ENCODE measurements at regions not wholly inside any gene's neighbourhood (a gene's known extent, or its start where the extent isn't known, plus 50 kb on each side); places are given as distances from the start of the nearest gene placed in this dataset.

DNA sequence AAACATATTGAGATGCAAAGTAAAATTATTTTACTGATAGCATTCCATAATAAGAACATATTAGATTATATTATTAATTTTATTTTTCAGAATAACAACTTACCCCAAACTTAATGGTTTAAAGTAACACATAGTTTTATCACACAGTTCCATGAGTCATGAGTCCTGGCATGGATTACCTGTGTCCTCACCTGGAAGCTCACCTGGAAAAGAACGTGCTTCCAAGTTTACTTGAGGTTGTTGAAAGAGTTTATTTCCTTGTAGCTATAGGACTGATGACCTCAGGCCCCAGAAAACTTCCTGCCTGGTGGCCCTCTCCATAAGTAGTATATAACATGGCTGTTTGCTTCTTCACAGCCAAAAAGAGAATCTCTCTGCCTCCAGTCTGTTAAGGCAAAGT lies 254.6 kb downstream of the TFEC start:
- Histone ChIP-seq H3K27ac (no peak overlapping the region), H3K27me3 (replicated peaks) (no peaks in the 10 kb centered on the region), H3K4me1 (replicated peaks) (no peaks in the 10 kb centered on the region), H3K36me3 (no peaks in the 10 kb centered on the region), H3K4me3 (no peak overlapping the region), H3K9me3 (replicated peaks) (no peaks in the 10 kb centered on the region)
- DNase-seq (ENCODE audit: low read depth in 1 of 2, low spot score in 2 of 2), result no peak

DNA sequence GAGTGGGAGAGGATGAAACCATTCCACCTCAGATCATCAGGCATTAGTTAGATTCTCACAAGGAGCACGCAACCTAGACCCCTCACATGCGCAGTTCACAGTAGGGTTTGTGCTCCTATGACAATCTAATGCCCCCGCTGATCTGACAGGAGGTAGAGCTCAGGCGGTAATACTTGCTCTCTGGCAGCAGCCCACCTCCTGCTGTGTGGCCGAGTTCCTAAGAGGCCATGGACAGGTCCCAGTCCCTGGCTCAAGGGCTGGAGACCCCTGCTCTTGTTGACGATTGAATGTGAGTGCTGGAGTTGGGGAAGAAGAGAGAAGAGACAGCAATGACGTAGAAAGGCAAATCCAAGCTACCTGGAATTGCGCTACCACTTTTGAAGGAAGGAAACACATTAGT lies 267.2 kb downstream of the TFEC start:
- H3K9me3 ChIP-seq (replicated peaks), result no peaks in the 10 kb centered on the region
- H3K27me3 ChIP-seq (replicated peaks), result no peaks in the 10 kb centered on the region
- H3K27ac ChIP-seq, result no peak overlapping the region
- no peak for DNase-seq (ENCODE audit: low read depth in 1 of 2, low spot score in 2 of 2)
- no peaks in the 10 kb centered on the region for H3K4me1 ChIP-seq (replicated peaks)
- H3K4me3 ChIP-seq, result no peak overlapping the region
- no peaks in the 10 kb centered on the region for H3K36me3 ChIP-seq

DNA sequence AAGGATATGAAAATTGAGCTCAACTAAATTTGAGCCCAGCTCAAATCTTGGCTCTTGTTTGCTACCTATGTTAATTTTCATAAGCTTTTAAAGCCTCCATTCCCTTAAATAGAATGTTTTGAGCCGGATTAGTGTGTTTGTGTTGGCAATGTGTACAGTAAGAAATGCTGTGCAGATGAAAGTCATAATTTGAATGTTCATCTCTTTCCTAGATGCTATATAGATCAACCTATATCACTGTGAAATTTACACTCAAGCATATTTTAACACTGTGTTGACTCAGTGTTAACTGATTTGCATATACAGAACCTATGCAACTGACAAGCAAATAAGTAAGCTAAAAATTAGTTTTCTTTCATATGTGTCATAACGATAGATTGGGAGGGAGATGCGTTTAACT lies 272.5 kb downstream of the TFEC start:
- Histone ChIP-seq H3K36me3 (no peaks in the 10 kb centered on the region), H3K9me3 (replicated peaks) (no peaks in the 10 kb centered on the region), H3K27me3 (replicated peaks) (no peaks in the 10 kb centered on the region), H3K4me3 (no peak overlapping the region), H3K4me1 (replicated peaks) (no peaks in the 10 kb centered on the region), H3K27ac (no peak overlapping the region)
- DNase-seq (ENCODE audit: low read depth in 1 of 2, low spot score in 2 of 2), result no peak

DNA sequence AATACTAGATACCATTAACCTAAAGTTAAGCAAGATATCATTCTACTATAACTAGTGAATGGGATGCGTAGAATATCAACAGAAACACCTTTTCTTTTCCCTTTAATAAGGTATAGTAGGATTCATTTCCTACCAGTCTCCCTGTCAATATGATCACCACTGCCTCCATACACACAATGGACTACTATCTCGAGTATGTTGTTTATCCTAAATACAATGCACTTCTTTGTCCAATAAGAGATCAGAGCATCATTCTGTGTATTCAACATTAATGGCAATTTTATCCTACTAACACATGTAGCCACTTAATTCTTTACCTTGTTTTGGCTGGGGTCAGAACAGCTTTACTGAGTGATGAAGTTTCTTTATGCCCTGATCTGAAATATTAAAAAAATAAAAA lies 276.3 kb downstream of the TFEC start:
- Histone ChIP-seq H3K36me3 (no peaks in the 10 kb centered on the region), H3K27me3 (replicated peaks) (no peaks in the 10 kb centered on the region), H3K4me3 (no peak overlapping the region), H3K27ac (no peak overlapping the region), H3K9me3 (replicated peaks) (no peaks in the 10 kb centered on the region), H3K4me1 (replicated peaks) (no peaks in the 10 kb centered on the region)
- DNase-seq (ENCODE audit: low read depth in 1 of 2, low spot score in 2 of 2), result no peak

DNA sequence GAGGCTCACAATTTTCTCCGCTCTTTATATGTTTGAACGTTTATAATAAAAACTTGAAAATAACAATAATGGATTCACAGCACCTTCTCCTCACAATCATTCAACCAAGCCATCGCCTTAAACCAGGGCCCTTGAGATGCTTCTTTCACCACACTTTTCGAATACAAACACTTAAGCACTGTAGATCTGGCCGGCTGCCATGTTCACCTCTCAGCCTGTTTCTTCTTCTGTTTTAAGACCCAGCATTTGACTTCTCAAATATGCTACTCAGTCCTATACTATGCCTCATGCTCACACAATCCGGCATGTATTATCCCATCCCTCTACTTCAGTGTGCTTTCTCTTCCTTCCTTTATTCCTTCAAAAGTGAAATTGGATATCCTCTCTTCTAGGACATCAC lies 280.6 kb downstream of the TFEC start:
- no peak overlapping the region for H3K4me3 ChIP-seq
- no peak overlapping the region for H3K27ac ChIP-seq
- H3K36me3 ChIP-seq, result no peaks in the 10 kb centered on the region
- no peak for DNase-seq (ENCODE audit: low read depth in 1 of 2, low spot score in 2 of 2)
- H3K27me3 ChIP-seq (replicated peaks), result no peaks in the 10 kb centered on the region; the same call in 1 of the 2 replicates
- no peaks in the 10 kb centered on the region for H3K4me1 ChIP-seq (replicated peaks)
- H3K9me3 ChIP-seq (replicated peaks), result no peaks in the 10 kb centered on the region

DNA sequence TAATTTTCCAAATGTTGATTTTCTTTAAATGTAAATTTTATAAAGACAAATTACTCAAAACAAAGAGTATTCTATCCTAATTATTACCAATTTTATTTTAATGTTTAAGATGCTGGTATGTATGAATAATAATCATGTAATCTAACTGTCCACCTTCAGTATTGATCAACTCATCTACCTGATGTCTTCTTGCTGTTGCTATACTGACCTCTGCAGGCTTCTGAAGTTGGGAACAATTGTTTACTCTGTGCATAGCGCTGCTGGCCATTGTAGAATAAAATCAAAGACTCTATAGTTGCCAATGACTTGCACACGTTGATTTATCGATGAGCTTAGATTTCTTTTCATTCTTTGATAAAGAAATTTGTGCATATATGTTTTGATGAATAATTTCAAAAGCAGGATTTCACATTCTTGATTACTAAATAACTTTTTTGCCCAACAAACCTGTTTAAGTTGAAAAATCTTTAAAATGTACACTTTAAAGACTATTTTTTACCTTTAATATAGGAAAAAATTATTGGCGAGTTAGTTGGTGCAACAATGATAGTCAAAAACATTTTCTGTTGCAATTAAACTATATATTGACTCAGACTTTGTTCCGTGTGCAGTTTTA lies 282.3 kb downstream of the TFEC start:
- Histone ChIP-seq H3K9me3 (replicated peaks) (no peaks in the 10 kb centered on the region), H3K36me3 (no peaks in the 10 kb centered on the region), H3K4me3 (no peak overlapping the region), H3K27me3 (replicated peaks) (no peaks in the 10 kb centered on the region; the same call in 1 of the 2 replicates), H3K4me1 (replicated peaks) (no peaks in the 10 kb centered on the region), H3K27ac (no peak overlapping the region)
- no peak for DNase-seq (ENCODE audit: low read depth in 1 of 2, low spot score in 2 of 2)

DNA sequence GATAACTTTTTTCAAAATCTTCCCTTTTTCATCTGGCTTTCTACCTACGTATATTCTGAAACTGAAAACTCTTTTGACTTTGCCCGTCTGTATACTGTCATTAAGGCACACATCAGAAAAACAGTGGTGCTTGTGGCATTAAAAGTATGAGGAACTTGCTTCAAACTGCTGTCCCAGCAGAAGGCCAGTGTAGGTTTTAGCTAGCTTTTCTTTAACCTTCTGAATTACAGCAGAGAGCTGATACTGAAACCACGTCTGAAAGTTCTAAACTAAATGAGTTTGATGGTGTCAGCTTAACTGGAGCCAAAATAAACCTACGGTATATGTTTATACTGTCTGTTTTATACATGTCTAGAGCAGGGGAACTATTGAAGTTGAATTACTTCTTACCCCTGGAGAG lies 283.4 kb downstream of the TFEC start:
- Histone ChIP-seq H3K4me3 (no peak overlapping the region), H3K4me1 (replicated peaks) (no peaks in the 10 kb centered on the region), H3K27ac (no peak overlapping the region), H3K9me3 (replicated peaks) (no peaks in the 10 kb centered on the region), H3K27me3 (replicated peaks) (no peaks in the 10 kb centered on the region; the same call in 1 of the 2 replicates), H3K36me3 (no peaks in the 10 kb centered on the region)
- DNase-seq (ENCODE audit: low read depth in 1 of 2, low spot score in 2 of 2), result no peak

DNA sequence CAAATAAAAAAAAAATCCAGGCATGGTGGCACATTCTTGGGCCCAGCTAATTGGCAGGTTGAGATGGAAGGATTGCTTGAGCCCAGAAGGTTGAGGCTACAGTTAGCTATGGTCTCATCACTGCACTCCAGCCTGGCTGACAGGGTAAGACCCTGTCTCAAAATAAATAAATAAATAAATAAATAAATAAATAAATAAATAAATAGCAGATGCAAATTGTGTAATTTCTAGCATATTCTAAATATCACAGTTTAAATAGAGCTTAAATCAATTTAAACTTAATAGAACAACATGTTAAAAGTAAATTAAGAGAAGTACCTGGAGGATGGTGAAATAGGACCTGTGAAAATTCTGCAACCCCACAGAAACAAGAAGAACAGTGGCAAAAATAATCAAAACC lies 290.5 kb downstream of the TFEC start:
- no peak for DNase-seq (ENCODE audit: low read depth in 1 of 2, low spot score in 2 of 2)
- H3K9me3 ChIP-seq (replicated peaks), result no peaks in the 10 kb centered on the region
- H3K27ac ChIP-seq, result no peak overlapping the region
- no peak overlapping the region for H3K4me3 ChIP-seq
- H3K36me3 ChIP-seq, result no peaks in the 10 kb centered on the region
- H3K4me1 ChIP-seq (replicated peaks), result no peaks in the 10 kb centered on the region
- no peaks in the 10 kb centered on the region for H3K27me3 ChIP-seq (replicated peaks)

DNA sequence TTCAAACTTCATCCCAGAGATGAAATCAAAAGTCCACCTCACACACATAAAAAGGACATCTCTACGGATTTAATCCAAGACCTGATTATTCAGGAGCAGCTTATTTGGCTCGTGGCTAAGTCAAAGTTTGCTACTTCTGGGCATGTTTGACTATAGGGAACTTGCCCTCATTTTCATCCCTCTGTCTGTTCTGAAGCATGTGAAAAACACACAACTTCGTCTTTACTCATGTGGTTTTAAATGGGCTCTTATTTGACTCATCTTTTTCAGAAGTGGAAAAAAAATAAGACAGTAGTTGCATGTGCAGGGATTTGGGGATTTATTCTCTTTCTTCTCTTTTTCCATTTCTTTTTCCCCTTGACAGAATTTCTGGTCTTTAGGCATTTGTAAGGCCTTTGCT lies 295.9 kb downstream of the TFEC start:
- Histone ChIP-seq H3K27ac (no peak overlapping the region), H3K4me3 (no peak overlapping the region), H3K9me3 (replicated peaks) (no peaks in the 10 kb centered on the region), H3K4me1 (replicated peaks) (no peaks in the 10 kb centered on the region), H3K36me3 (no peaks in the 10 kb centered on the region), H3K27me3 (replicated peaks) (no peaks in the 10 kb centered on the region; the same call in 1 of the 2 replicates)
- no peak for DNase-seq (ENCODE audit: low read depth in 1 of 2, low spot score in 2 of 2)

DNA sequence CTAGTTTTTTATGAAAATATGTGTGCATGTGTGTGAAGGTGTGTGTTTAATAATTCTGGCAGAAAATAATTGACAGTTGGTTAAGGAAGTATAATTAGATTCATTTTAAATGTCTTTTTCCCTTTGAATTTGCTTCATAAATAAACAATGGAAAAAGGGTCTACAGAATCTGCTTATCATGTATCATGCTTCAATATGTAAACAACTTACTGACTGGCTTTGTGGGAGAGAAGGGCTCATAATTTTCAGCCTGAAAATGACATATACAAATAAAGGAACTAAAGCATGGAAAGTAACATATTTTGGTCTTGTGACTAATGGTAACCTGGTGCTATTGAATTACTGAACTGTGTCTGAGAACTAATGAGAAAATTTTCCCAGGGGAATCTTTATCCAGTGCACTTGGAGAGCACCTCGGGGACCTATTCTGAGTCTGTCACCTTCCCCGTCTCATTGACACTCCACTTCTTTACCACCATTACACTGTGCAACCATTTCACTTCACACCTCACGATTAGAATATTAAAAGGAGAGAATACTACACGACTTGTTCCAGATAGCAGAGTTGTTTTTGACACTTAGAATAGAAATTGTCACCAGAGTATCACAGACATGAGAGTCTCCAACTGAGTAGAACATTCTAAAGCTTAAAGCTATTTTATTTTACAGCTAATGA lies 298.6 kb downstream of the TFEC start:
- H3K4me3 ChIP-seq, result no peak overlapping the region
- H3K36me3 ChIP-seq, result no peaks in the 10 kb centered on the region
- H3K27me3 ChIP-seq (replicated peaks), result no peaks in the 10 kb centered on the region; the same call in 1 of the 2 replicates
- no peaks in the 10 kb centered on the region for H3K9me3 ChIP-seq (replicated peaks)
- H3K27ac ChIP-seq, result no peak overlapping the region
- H3K4me1 ChIP-seq (replicated peaks), result no peaks in the 10 kb centered on the region
- no peak for DNase-seq (ENCODE audit: low read depth in 1 of 2, low spot score in 2 of 2)

DNA sequence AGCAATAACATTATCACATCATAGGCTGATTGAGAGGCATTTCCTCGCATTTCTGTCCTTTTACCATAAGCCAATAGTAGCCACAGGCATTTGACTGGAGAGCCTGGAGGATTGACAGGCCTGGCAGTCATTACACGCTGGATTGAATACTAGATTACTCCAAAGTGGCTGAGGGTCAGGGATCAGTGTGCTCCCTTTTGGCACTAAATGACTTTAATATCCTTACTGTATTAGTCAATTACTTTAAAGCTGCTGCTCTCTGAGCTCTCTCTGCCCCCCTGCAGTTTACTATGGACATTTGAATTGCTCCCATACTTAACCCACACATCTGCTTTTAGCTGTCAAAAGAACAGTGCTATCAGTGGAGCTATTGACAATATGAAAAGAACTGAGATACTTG lies 302.0 kb downstream of the TFEC start:
- H3K27me3 ChIP-seq (replicated peaks), result no peaks in the 10 kb centered on the region; the same call in 1 of the 2 replicates
- DNase-seq (ENCODE audit: low read depth in 1 of 2, low spot score in 2 of 2), result no peak
- H3K4me3 ChIP-seq, result no peak overlapping the region
- H3K36me3 ChIP-seq, result no peaks in the 10 kb centered on the region
- no peaks in the 10 kb centered on the region for H3K4me1 ChIP-seq (replicated peaks)
- H3K27ac ChIP-seq, result no peak overlapping the region
- H3K9me3 ChIP-seq (replicated peaks), result no peaks in the 10 kb centered on the region

DNA sequence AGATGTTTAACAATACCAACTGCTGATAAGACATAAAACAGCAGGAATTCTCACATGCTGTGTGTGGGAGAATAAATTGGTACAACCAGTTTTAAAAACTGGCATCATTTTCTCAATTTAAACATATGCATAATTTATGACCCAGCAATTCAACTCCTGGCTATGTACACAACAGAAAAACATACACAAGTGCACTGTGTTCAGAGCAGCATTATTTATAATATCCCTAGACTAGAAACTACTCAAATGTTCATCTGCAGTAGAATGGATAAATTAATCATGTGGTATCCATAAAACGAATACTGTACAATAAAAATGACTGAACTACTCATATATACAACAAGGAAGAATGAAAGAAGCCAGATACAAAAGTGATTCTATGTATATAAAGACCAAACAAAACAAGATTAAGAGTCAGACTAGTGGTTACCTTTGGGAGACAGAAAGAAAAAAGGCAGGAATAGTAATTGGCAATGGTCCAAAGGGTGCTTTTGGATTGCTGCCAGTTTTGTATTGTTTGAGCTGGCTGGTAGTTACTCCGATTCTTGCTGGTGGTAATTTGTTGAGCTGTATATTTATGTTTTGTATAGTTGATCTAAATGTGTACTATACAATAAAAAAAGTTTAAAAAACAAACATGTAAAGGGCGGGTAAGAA lies 306.0 kb downstream of the TFEC start:
- no peak overlapping the region for H3K27ac ChIP-seq
- H3K4me1 ChIP-seq (replicated peaks), result no peaks in the 10 kb centered on the region
- H3K27me3 ChIP-seq (replicated peaks), result no peaks in the 10 kb centered on the region; the same call in 1 of the 2 replicates
- H3K36me3 ChIP-seq, result no peaks in the 10 kb centered on the region
- no peak for DNase-seq (ENCODE audit: low read depth in 1 of 2, low spot score in 2 of 2)
- no peaks in the 10 kb centered on the region for H3K9me3 ChIP-seq (replicated peaks)
- H3K4me3 ChIP-seq, result no peak overlapping the region

DNA sequence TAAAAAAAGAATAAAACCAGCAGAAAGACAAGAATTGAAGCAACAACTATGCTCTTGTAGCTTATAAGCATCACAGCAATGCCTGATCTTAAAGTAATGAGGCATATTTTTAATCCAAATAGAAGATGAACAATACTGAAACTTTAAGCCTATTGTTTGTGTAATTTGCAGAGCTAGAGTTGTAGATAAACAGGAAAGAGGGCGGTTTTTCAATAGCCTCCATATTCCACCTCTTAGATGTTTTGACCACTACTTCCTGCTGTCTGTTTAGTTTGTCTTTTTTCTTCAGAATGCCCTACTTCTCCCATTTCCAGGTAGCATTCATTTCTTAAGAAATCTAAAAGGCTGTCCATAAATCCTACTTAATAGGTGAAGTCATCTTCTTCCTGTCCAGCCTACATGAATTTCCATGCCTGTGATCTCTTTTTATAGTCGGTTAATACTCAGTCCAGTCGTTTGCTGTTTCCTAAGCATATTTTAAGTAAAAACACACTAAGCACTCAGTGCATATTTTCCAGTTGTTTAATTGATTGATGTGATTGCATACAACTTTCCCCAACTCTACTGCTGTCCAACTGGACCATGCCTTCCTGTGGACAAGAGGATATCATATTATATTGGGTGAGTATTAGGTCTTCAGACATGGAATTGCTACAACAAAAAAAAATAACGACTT lies 308.1 kb downstream of the TFEC start:
- Histone ChIP-seq H3K4me3 (no peak overlapping the region), H3K27me3 (replicated peaks) (no peaks in the 10 kb centered on the region; the same call in 1 of the 2 replicates), H3K9me3 (replicated peaks) (no peaks in the 10 kb centered on the region), H3K27ac (no peak overlapping the region), H3K4me1 (replicated peaks) (no peaks in the 10 kb centered on the region), H3K36me3 (no peaks in the 10 kb centered on the region)
- DNase-seq (ENCODE audit: low read depth in 1 of 2, low spot score in 2 of 2), result no peak
